CD8-positive, alpha-beta memory T cell (primary cell): ENCODE measurements at regions not wholly inside any gene's neighbourhood (a gene's known extent, or its start where the extent isn't known, plus 50 kb on each side); places are given as distances from the start of the nearest gene placed in this dataset.

Source experiments
- CTCF ChIA-PET: fragments of 350-600 bp; sonication (Branson Sonifier 250); formaldehyde crosslinking; loops from one replicate; lab custom pipeline; 2021; ENCODE audit warnings: antibody characterized with exemption; lab: Charles Lee
- POLR2A ChIA-PET: fragments of 350-600 bp; sonication (Branson Sonifier 250); formaldehyde crosslinking; loops from one replicate; lab custom pipeline; 2021; ENCODE audit warnings: antibody characterized with exemption; lab: Charles Lee
- DNase-seq, 5 donors: peaks; one replicate each; pipeline versions ENCODE4 v3.0.0 to v3.0.0-alpha.2; 2020 to 2022; ENCODE audit warnings: mixed read lengths in 1 of 5
- H3K27ac ChIP-seq: one replicate; pipeline ENCODE4 v1.7.0; 2013; ENCODE audit warnings: low read depth, mild to moderate bottlenecking, low read length, moderate library complexity
- H3K27me3 ChIP-seq: 2 replicates; pipeline ENCODE4 v1.7.0; 2013; ENCODE audit warnings: low read length, mild to moderate bottlenecking; ENCODE audit not compliant: insufficient read depth, poor library complexity, severe bottlenecking
- H3K36me3 ChIP-seq: 2 replicates; pipeline ENCODE4 v1.7.0; 2013; ENCODE audit warnings: mild to moderate bottlenecking, low read length, moderate library complexity; ENCODE audit not compliant: insufficient read depth
- H3K4me1 ChIP-seq: 2 replicates; pipeline ENCODE4 v1.7.0; 2013; ENCODE audit warnings: mild to moderate bottlenecking, low read length, moderate library complexity; ENCODE audit not compliant: insufficient read depth
- H3K4me3 ChIP-seq: 2 replicates; pipeline ENCODE4 v1.7.0; 2013; ENCODE audit warnings: mild to moderate bottlenecking, low read length
- H3K9me3 ChIP-seq: 2 replicates; pipeline ENCODE4 v1.7.0; 2013; ENCODE audit warnings: mild to moderate bottlenecking, low read length
- H3K27ac Mint-ChIP-seq, 8 donors: one replicate each; pipeline ENCODE4 v1.8.0; 2020 to 2021; ENCODE audit warnings: mixed read lengths in 8 of 8, mild to moderate bottlenecking in 6 of 8, inconsistent platforms in 3 of 8, moderate library complexity in 3 of 8
- H3K27me3 Mint-ChIP-seq, 2 donors: one replicate each; pipeline ENCODE4 v1.8.0; 2020 to 2021; ENCODE audit warnings: mixed read lengths in 2 of 2, mild to moderate bottlenecking in 1 of 2, moderate library complexity in 1 of 2
- H3K36me3 Mint-ChIP-seq, 3 donors: one replicate each; pipeline ENCODE4 v1.8.0; 2020 to 2021; ENCODE audit warnings: mixed read lengths in 3 of 3, inconsistent platforms in 1 of 3, mild to moderate bottlenecking in 1 of 3
- H3K4me1 Mint-ChIP-seq, 3 donors: one replicate each; pipeline ENCODE4 v1.8.0; 2020 to 2021; ENCODE audit warnings: mixed read lengths in 3 of 3, inconsistent platforms in 1 of 3, mild to moderate bottlenecking in 1 of 3
- H3K4me3 Mint-ChIP-seq, 7 donors: one replicate each; pipeline ENCODE4 v1.8.0; 2020 to 2021; ENCODE audit warnings: mixed read lengths in 7 of 7, mild to moderate bottlenecking in 6 of 7, moderate library complexity in 4 of 7, inconsistent platforms in 2 of 7
- H3K9me3 Mint-ChIP-seq, 5 donors: one replicate each; pipeline ENCODE4 v1.8.0; 2020 to 2022; ENCODE audit warnings: mixed read lengths in 5 of 5, mild to moderate bottlenecking in 3 of 5, moderate library complexity in 2 of 5, inconsistent platforms in 1 of 5

GRCh38 chr5:116938488-116938887 lies 363.9 kb upstream of the SEMA6A start:
- Histone ChIP-seq H3K27ac (no peak overlapping the region), H3K4me3 (no peak overlapping the region), H3K4me1 (no peaks in the 10 kb centered on the region), H3K27me3 (no peaks in the 10 kb centered on the region), H3K9me3 (no peaks in the 10 kb centered on the region), H3K36me3 (no peaks in the 10 kb centered on the region)
- Mint-ChIP-seq H3K4me3 (no peak overlapping the region), H3K27me3 (no peaks in the 10 kb centered on the region), H3K9me3 (peaks cover 0 to 2% (median 0%) of the 10 kb centered on the region in 5 donors), H3K4me1 (no peaks in the 10 kb centered on the region), H3K27ac (no peak overlapping the region), H3K36me3 (no peaks in the 10 kb centered on the region)
- POLR2A ChIA-PET = no interaction called here
- CTCF ChIA-PET = no interaction called here
- DNase-seq = no peak

- Histone ChIP-seq H3K9me3 (no peaks in the 10 kb centered on the region), H3K27ac (no peak overlapping the region), H3K4me3 (no peak overlapping the region), H3K4me1 (no peaks in the 10 kb centered on the region), H3K36me3 (no peaks in the 10 kb centered on the region), H3K27me3 (no peaks in the 10 kb centered on the region)
- no peaks in the 10 kb centered on the region for H3K36me3 Mint-ChIP-seq
- peaks cover 0 to 2% (median 0%) of the 10 kb centered on the region in 5 donors for H3K9me3 Mint-ChIP-seq
- H3K27me3 Mint-ChIP-seq = no peaks in the 10 kb centered on the region
- ChIA-PET CTCF (no interaction called here), POLR2A (no interaction called here)
- H3K4me1 Mint-ChIP-seq = no peaks in the 10 kb centered on the region
- H3K4me3 Mint-ChIP-seq = no peak overlapping the region
- no peak overlapping the region for H3K27ac Mint-ChIP-seq
- DNase-seq = no peak
These were observed 361.0 kb upstream of the SEMA6A start for GRCh38 chr5:116935561-116936162.

- Mint-ChIP-seq H3K4me1 (no peaks in the 10 kb centered on the region), H3K4me3 (no peak overlapping the region), H3K27ac (no peak overlapping the region)
These were observed 356.0 kb upstream of the SEMA6A start for GRCh38 chr5:116930616-116931015.

GRCh38 chr5:116923344-116923743 lies 348.7 kb upstream of the SEMA6A start:
- H3K36me3 ChIP-seq = no peaks in the 10 kb centered on the region
- ChIA-PET POLR2A (no interaction called here), CTCF (no interaction called here)
- no peaks in the 10 kb centered on the region for H3K36me3 Mint-ChIP-seq
- peaks cover 0 to 2% (median 0%) of the 10 kb centered on the region in 5 donors for H3K9me3 Mint-ChIP-seq
- H3K27me3 Mint-ChIP-seq = peaks cover 0 to 3% of the 10 kb centered on the region in 2 donors
- H3K27ac Mint-ChIP-seq = peak overlapping the region in 1 of 8 donors; percentile 30
- no peaks in the 10 kb centered on the region for H3K27me3 ChIP-seq
- no peak overlapping the region for H3K27ac ChIP-seq
- H3K4me3 Mint-ChIP-seq = no peak overlapping the region
- H3K9me3 ChIP-seq = no peaks in the 10 kb centered on the region
- DNase-seq = no peak
- H3K4me3 ChIP-seq = no peak overlapping the region
- H3K4me1 ChIP-seq = no peaks in the 10 kb centered on the region
- H3K4me1 Mint-ChIP-seq = no peaks in the 10 kb centered on the region

More at GRCh38 chr5:116930616-116931015, 356.0 kb upstream of the SEMA6A start:
- Mint-ChIP-seq H3K36me3 (no peaks in the 10 kb centered on the region), H3K27me3 (peaks cover 0 to 1% of the 10 kb centered on the region in 2 donors), H3K9me3 (no peaks in the 10 kb centered on the region)
- H3K36me3 ChIP-seq = no peaks in the 10 kb centered on the region
- CTCF ChIA-PET = no interaction called here
- POLR2A ChIA-PET = no interaction called here
- no peaks in the 10 kb centered on the region for H3K9me3 ChIP-seq
- no peaks in the 10 kb centered on the region for H3K27me3 ChIP-seq
- no peaks in the 10 kb centered on the region for H3K4me1 ChIP-seq
- no peak overlapping the region for H3K27ac ChIP-seq
- no peak overlapping the region for H3K4me3 ChIP-seq
- DNase-seq = no peak

GRCh38 chr5:116922532-116922931 lies 347.9 kb upstream of the SEMA6A start:
- H3K4me1 Mint-ChIP-seq = no peaks in the 10 kb centered on the region
- H3K9me3 Mint-ChIP-seq = peaks cover 0 to 2% (median 0%) of the 10 kb centered on the region in 5 donors
- ChIA-PET CTCF (no interaction called here), POLR2A (no interaction called here)
- no peak for DNase-seq
- Histone ChIP-seq H3K27ac (no peak overlapping the region), H3K4me3 (no peak overlapping the region), H3K9me3 (no peaks in the 10 kb centered on the region), H3K4me1 (no peaks in the 10 kb centered on the region), H3K36me3 (no peaks in the 10 kb centered on the region), H3K27me3 (no peaks in the 10 kb centered on the region)
- H3K36me3 Mint-ChIP-seq = no peaks in the 10 kb centered on the region
- peaks cover 0 to 3% of the 10 kb centered on the region in 2 donors for H3K27me3 Mint-ChIP-seq
- H3K4me3 Mint-ChIP-seq = no peak overlapping the region
- no peak overlapping the region for H3K27ac Mint-ChIP-seq

DNA sequence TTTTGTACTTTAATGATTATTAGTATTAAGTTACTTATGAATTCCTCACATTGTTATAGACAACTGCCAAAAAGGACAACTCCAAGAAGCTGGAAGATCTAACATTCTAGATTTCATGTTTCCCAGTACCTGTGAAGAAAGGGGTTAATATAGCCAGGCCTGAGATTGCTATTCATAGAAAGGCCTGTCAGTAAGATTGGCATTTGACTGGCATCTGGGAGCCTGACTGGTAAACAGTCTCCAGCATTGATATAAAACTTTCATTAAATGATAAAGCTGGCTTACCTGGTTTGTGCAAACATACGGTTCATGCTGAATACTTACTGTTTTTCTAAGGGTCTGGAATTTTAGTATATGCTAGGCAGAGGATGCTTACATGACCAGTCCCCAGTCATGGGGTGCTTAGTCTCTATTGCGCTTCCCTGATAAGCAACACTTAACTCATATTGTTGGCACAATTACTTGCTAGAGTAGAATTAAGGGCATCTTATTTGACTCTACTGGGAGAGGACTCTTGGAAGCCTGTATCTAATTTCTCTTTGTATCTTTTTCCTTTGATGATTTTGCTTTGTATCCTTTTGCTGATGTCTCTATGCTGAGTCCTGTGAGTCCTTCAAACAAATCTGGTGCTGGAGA lies 340.4 kb upstream of the SEMA6A start:
- Mint-ChIP-seq H3K27me3 (peaks cover 0 to 2% of the 10 kb centered on the region in 2 donors), H3K27ac (no peak overlapping the region), H3K36me3 (no peaks in the 10 kb centered on the region), H3K9me3 (peaks cover 0 to 6% (median 2%) of the 10 kb centered on the region in 5 donors), H3K4me3 (no peak overlapping the region), H3K4me1 (no peaks in the 10 kb centered on the region)
- ChIA-PET POLR2A (no interaction called here), CTCF (no interaction called here)
- H3K4me1 ChIP-seq = no peaks in the 10 kb centered on the region
- H3K4me3 ChIP-seq = no peak overlapping the region
- H3K9me3 ChIP-seq = no peaks in the 10 kb centered on the region
- no peaks in the 10 kb centered on the region for H3K36me3 ChIP-seq
- H3K27me3 ChIP-seq = no peaks in the 10 kb centered on the region
- no peak overlapping the region for H3K27ac ChIP-seq
- no peak for DNase-seq

DNA sequence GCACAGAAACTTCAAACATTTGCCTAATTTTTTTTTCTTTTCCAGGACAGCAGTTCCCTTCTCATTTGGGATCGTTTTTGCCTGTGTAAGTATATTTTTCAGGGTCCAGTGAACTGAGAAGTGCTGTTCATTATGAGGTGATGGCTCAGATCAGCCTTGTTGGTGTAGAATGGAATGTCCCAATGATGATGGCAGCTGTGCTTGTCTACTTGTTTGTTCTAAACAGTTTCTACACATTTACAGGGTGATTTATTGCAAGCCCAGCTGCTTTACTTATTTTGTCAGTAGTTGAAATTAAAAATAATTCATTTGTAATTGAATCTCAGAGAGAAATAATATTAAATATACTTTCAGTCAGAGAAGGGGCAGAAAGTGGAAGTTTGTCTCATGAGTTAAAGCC lies 337.6 kb upstream of the SEMA6A start:
- no peaks in the 10 kb centered on the region for H3K36me3 Mint-ChIP-seq
- H3K27me3 ChIP-seq = no peaks in the 10 kb centered on the region
- no peaks in the 10 kb centered on the region for H3K4me1 ChIP-seq
- ChIA-PET POLR2A (no interaction called here), CTCF (no interaction called here)
- H3K27ac Mint-ChIP-seq = no peak overlapping the region
- H3K4me1 Mint-ChIP-seq = no peaks in the 10 kb centered on the region
- no peak overlapping the region for H3K4me3 Mint-ChIP-seq
- H3K27me3 Mint-ChIP-seq = peaks cover 0 to 2% of the 10 kb centered on the region in 2 donors
- H3K27ac ChIP-seq = no peak overlapping the region
- peaks cover 0 to 6% (median 2%) of the 10 kb centered on the region in 5 donors for H3K9me3 Mint-ChIP-seq
- DNase-seq = no peak
- no peaks in the 10 kb centered on the region for H3K9me3 ChIP-seq
- H3K4me3 ChIP-seq = no peak overlapping the region
- H3K36me3 ChIP-seq = no peaks in the 10 kb centered on the region

GRCh38 chr5:116911074-116911473 lies 336.5 kb upstream of the SEMA6A start:
- no peaks in the 10 kb centered on the region for H3K36me3 ChIP-seq
- POLR2A ChIA-PET = no interaction called here
- Mint-ChIP-seq H3K4me1 (no peaks in the 10 kb centered on the region), H3K9me3 (peaks cover 0 to 6% (median 2%) of the 10 kb centered on the region in 5 donors), H3K27me3 (no peaks in the 10 kb centered on the region), H3K27ac (no peak overlapping the region), H3K36me3 (no peaks in the 10 kb centered on the region), H3K4me3 (no peak overlapping the region)
- DNase-seq = no peak
- CTCF ChIA-PET = no interaction called here
- no peaks in the 10 kb centered on the region for H3K9me3 ChIP-seq
- H3K27me3 ChIP-seq = no peaks in the 10 kb centered on the region
- H3K4me3 ChIP-seq = no peak overlapping the region
- H3K27ac ChIP-seq = no peak overlapping the region
- no peaks in the 10 kb centered on the region for H3K4me1 ChIP-seq
